ENCODE measurements at regions not wholly inside any gene's neighbourhood (a gene's known extent, or its start where the extent isn't known, plus 50 kb on each side); places are given as distances from the start of the nearest gene placed in this dataset.

DNA sequence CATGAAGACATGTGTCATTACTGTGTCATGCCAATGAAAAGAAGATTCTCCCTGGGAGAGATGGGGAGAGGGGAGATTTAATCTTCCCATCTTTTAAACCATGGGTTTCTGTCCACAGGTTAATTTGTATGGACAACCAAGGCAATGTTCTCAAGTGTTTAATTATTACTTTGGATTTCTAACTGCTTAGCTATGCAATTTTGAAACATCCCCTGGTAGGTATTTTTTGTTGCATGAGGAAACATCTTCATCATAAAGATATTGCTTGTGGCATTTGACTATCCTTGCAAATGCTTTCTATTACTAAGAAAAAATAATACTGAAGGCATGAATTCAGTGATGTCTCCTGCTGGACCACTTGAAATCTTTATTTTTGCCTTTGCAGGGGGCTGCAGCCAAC lies 326.6 kb upstream of the TPM1 start:
- no peak for DNase-seq (ENCODE audit: low spot score in 2 of 2, unreplicated experiment in 2 of 2)
- H3K9me3 Mint-ChIP-seq: no peaks in the 10 kb centered on the region
- H3K36me3 Mint-ChIP-seq: peaks cover 11% of the 10 kb centered on the region
- H3K27me3 Mint-ChIP-seq (ENCODE audit: low read depth): no peaks in the 10 kb centered on the region
- TF ChIP-seq, protein P1, sequence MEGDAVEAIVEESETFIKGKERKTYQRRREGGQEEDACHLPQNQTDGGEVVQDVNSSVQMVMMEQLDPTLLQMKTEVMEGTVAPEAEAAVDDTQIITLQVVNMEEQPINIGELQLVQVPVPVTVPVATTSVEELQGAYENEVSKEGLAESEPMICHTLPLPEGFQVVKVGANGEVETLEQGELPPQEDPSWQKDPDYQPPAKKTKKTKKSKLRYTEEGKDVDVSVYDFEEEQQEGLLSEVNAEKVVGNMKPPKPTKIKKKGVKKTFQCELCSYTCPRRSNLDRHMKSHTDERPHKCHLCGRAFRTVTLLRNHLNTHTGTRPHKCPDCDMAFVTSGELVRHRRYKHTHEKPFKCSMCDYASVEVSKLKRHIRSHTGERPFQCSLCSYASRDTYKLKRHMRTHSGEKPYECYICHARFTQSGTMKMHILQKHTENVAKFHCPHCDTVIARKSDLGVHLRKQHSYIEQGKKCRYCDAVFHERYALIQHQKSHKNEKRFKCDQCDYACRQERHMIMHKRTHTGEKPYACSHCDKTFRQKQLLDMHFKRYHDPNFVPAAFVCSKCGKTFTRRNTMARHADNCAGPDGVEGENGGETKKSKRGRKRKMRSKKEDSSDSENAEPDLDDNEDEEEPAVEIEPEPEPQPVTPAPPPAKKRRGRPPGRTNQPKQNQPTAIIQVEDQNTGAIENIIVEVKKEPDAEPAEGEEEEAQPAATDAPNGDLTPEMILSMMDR (IDR thresholded peaks at IDR 0.05; ENCODE audit: unreplicated experiment): no peak
- no peak overlapping the region for H3K4me3 Mint-ChIP-seq
- no peak overlapping the region for H3K27ac Mint-ChIP-seq
- no peaks in the 10 kb centered on the region for H3K4me1 Mint-ChIP-seq

DNA sequence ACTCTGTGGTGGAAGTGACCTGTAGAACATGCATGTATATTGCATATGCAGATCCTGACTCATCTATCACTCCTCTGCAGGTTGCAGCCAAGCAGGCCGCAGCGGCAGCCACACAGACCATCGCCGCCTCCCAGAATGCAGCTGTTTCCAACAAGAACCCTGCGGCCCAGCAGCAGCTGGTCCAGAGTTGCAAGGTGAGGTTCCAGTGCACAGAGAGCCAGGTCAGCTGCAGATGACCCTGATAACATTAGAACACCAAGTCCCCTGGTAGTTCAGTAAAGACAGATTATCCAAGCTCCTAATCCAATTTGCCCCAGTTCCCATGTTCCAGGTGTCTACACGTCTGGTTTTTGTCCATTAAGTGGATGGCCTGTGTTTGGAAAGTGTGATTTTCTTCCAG lies 325.1 kb upstream of the TPM1 start:
- H3K27me3 Mint-ChIP-seq (ENCODE audit: low read depth): no peaks in the 10 kb centered on the region
- no peaks in the 10 kb centered on the region for H3K9me3 Mint-ChIP-seq
- no peak for DNase-seq (ENCODE audit: low spot score in 2 of 2, unreplicated experiment in 2 of 2)
- H3K4me3 Mint-ChIP-seq: no peak overlapping the region
- no peak overlapping the region for H3K27ac Mint-ChIP-seq
- H3K4me1 Mint-ChIP-seq: no peaks in the 10 kb centered on the region
- TF ChIP-seq, protein P1 (IDR thresholded peaks at IDR 0.05; ENCODE audit: unreplicated experiment): no peak
- H3K36me3 Mint-ChIP-seq: peaks cover 10% of the 10 kb centered on the region

DNA sequence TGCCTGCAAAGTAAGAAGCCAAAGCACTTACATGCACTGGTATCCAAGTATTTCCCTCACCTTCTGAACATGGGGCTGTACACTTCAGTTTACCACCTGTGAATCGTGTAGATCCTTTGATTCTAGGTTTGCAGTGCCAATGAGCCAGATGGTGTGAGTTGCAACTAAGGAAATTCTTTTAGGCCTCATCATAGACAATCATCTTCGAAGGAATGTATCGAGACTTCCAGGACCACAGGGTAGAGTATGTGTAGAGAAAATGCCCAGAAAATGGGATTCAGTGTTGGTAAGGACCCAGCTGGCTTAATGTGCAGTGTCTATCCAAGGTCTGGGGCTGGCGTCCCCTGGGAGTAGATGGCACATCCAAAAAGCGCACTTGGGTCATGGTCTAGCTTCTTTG lies 323.2 kb upstream of the TPM1 start:
- H3K36me3 Mint-ChIP-seq: peaks cover 11% of the 10 kb centered on the region
- H3K9me3 Mint-ChIP-seq: no peaks in the 10 kb centered on the region
- no peaks in the 10 kb centered on the region for H3K27me3 Mint-ChIP-seq (ENCODE audit: low read depth)
- DNase-seq (ENCODE audit: low spot score in 2 of 2, unreplicated experiment in 2 of 2): no peak
- H3K4me3 Mint-ChIP-seq: no peak overlapping the region
- no peaks in the 10 kb centered on the region for H3K4me1 Mint-ChIP-seq
- no peak overlapping the region for H3K27ac Mint-ChIP-seq
- TF ChIP-seq, protein P1 (IDR thresholded peaks at IDR 0.05; ENCODE audit: unreplicated experiment): no peak

DNA sequence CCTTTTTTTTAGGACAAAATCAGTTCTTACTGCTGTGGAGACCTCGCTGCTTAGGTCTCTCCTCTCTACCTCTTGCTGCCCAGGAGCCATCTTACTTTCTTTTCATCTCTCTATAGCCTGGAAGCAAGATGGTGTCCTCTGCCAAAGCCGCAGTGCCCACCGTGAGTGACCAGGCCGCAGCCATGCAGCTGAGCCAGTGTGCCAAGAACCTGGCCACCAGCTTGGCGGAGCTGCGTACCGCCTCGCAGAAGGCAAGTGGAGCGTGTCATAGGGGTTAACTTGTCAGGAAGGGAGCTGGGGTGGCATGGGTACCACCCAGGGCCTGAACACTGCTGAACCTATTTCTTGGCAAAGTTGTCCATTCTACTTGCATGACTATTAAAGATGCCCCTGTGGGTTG lies 320.3 kb upstream of the TPM1 start:
- H3K4me1 Mint-ChIP-seq: no peaks in the 10 kb centered on the region
- H3K27ac Mint-ChIP-seq: no peak overlapping the region
- DNase-seq (ENCODE audit: low spot score in 2 of 2, unreplicated experiment in 2 of 2): no peak
- no peak overlapping the region for H3K4me3 Mint-ChIP-seq
- TF ChIP-seq, protein P1 (IDR thresholded peaks at IDR 0.05; ENCODE audit: unreplicated experiment): no peak
- H3K27me3 Mint-ChIP-seq (ENCODE audit: low read depth): no peaks in the 10 kb centered on the region
- no peaks in the 10 kb centered on the region for H3K9me3 Mint-ChIP-seq
- H3K36me3 Mint-ChIP-seq: peaks cover 13% of the 10 kb centered on the region

DNA sequence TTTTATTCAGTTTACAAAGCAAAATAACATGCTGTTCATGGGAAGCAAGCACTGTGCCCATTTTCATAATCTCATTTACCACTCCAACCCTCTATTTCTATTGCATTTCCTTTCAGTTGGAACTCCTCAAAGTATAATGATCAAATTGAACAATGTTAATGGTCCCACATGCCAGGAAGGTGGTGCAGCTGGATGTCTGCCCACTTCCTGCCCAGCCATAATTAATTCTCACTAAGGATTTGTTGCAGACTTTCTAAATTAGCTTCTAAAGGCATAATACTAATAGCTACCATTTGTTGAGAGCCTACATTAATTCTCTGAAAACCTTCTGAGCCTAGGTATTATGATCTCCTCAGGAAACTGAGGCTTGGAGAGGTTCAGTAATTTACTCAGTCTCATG lies 316.1 kb upstream of the TPM1 start:
- peaks cover 21% of the 10 kb centered on the region for H3K36me3 Mint-ChIP-seq

More for the DNA sequence above, 316.1 kb upstream of the TPM1 start:
- peaks cover 13% of the 10 kb centered on the region for H3K9me3 Mint-ChIP-seq
- TF ChIP-seq, protein P1 (IDR thresholded peaks at IDR 0.05; ENCODE audit: unreplicated experiment): no peak
- H3K27ac Mint-ChIP-seq: no peak overlapping the region
- no peaks in the 10 kb centered on the region for H3K27me3 Mint-ChIP-seq (ENCODE audit: low read depth)
- DNase-seq (ENCODE audit: low spot score in 2 of 2, unreplicated experiment in 2 of 2): no peak
- no peak overlapping the region for H3K4me3 Mint-ChIP-seq
- H3K4me1 Mint-ChIP-seq: no peaks in the 10 kb centered on the region
